Activated CD4-positive, alpha-beta T cell treated with anti-CD3 and anti-CD28 coated beads, Interleukin-2, Interleukin-6, amounts not matched to agents 100 ng/mL and 50 ng/mL, durations not matched to agents 16 hours and 8 hours (primary cell): ENCODE measurements at regions not wholly inside any gene's neighbourhood (a gene's known extent, or its start where the extent isn't known, plus 50 kb on each side); places are given as distances from the start of the nearest gene placed in this dataset.

Experiments
- DNase-seq: peaks from one replicate; pipeline ENCODE4 v3.0.0-alpha.2; 2020

- DNase-seq, result no peak
Measured at GRCh38 chrX:43019021-43019420, 241.1 kb upstream of the PPP1R2C start.

GRCh38 chrX:43025806-43026315 lies 247.9 kb upstream of the PPP1R2C start:
- no peak for DNase-seq

GRCh38 chrX:43064096-43064495 lies 286.1 kb upstream of the PPP1R2C start:
- DNase-seq, result no peak

GRCh38 chrX:43065978-43066377 lies 288.0 kb upstream of the PPP1R2C start:
- DNase-seq, result no peak

GRCh38 chrX:43068639-43069038 lies 290.7 kb upstream of the PPP1R2C start:
- DNase-seq, result no peak

- DNase-seq, result no peak
Measured at GRCh38 chrX:43083016-43083415, 305.1 kb upstream of the PPP1R2C start.

GRCh38 chrX:43087830-43088229 lies 309.9 kb upstream of the PPP1R2C start:
- DNase-seq, result no peak

- no peak for DNase-seq
Measured at GRCh38 chrX:43096830-43097229, 318.9 kb upstream of the PPP1R2C start.

GRCh38 chrX:43106009-43106408 lies 328.0 kb upstream of the PPP1R2C start:
- DNase-seq, result no peak

GRCh38 chrX:43108828-43109227 lies 330.9 kb upstream of the PPP1R2C start:
- DNase-seq, result no peak

GRCh38 chrX:43121637-43122036 lies 343.7 kb upstream of the PPP1R2C start:
- no peak for DNase-seq

- DNase-seq, result no peak
Measured at GRCh38 chrX:43139645-43140044, 361.7 kb upstream of the PPP1R2C start.

- no peak for DNase-seq
Measured at GRCh38 chrX:43140582-43140981, 362.6 kb upstream of the PPP1R2C start.

GRCh38 chrX:43141885-43142284 lies 363.9 kb upstream of the PPP1R2C start:
- no peak for DNase-seq

GRCh38 chrX:43148305-43148704 lies 370.3 kb upstream of the PPP1R2C start:
- no peak for DNase-seq

- no peak for DNase-seq
Measured at GRCh38 chrX:43165343-43165920, 387.5 kb upstream of the PPP1R2C start.

- no peak for DNase-seq
Measured at GRCh38 chrX:43166874-43167273, 388.9 kb upstream of the PPP1R2C start.

GRCh38 chrX:43175434-43175833 lies 397.5 kb upstream of the PPP1R2C start:
- DNase-seq, result no peak

- DNase-seq, result no peak
Measured at GRCh38 chrX:43176686-43177085, 398.7 kb upstream of the PPP1R2C start.

GRCh38 chrX:43188296-43188695 lies 410.3 kb upstream of the PPP1R2C start:
- no peak for DNase-seq

GRCh38 chrX:43211570-43211969 lies 433.6 kb upstream of the PPP1R2C start:
- no peak for DNase-seq

- DNase-seq, result no peak
Measured at GRCh38 chrX:43218198-43218597, 437.9 kb upstream of the MAOA start.

- no peak for DNase-seq
Measured at GRCh38 chrX:43224496-43224895, 431.6 kb upstream of the MAOA start.

- DNase-seq, result no peak
Measured at GRCh38 chrX:43225626-43226328, 430.3 kb upstream of the MAOA start.

- no peak for DNase-seq
Measured at GRCh38 chrX:43238461-43238945, 417.6 kb upstream of the MAOA start.
